GM21515 (cell line): ENCODE measurements at regions not wholly inside any gene's neighbourhood (a gene's known extent, or its start where the extent isn't known, plus 50 kb on each side); places are given as distances from the start of the nearest gene placed in this dataset.
"Not testable (repeated sequence)": the region's sequence is repeated elsewhere in the genome, so short reads cannot be mapped to it uniquely, and the experiment has no call there.

Experiments
- ATAC-seq: cut with Tn5 transposase; IDR thresholded peaks from one replicate; pipeline ENCODE4 v1.9.1; 2021; ENCODE audit not compliant: unreplicated experiment

- ATAC-seq: no peak
These were observed 154.2 kb upstream of the TSLP start for GRCh38 chr5:110917161-110917875.

DNA sequence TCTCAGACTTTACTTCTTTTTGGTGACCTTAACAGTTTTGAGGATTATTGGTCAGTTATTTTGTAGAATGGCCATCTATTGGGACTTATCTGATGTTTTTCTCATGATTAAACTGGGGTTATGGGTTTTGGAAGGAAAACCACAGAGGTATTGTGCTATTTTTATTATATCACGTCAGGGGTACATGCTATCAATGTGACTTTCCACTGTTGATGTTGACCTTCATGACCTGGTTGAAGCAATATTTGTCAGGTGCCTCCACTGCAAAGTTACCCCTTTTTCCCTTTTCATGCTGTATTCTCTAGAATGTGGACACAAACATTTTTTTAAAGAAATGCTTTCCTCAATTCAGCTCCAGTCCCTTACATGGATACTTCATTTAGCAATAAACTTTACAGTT is 152.8 kb upstream of the TSLP start:
- ATAC-seq: no peak

DNA sequence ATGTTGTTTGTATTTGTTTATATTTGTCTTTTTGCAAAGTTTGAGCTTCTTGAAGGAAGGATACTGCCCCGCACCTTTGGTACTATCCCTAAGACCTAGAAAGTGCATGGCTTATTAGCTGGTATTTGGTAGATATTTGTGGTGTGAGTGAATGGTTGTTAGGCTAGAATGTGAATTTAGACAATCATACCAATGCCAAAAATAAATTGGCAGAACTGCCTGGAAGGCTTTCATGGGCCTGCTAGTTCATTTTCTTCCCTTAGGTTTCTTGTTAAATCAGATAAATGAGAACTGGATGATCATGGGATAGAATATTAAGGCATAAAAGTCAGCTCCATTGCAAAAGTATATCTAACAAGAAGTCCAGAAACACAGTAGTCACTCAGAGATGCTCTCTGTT is 147.5 kb upstream of the TSLP start:
- no peak for ATAC-seq

DNA sequence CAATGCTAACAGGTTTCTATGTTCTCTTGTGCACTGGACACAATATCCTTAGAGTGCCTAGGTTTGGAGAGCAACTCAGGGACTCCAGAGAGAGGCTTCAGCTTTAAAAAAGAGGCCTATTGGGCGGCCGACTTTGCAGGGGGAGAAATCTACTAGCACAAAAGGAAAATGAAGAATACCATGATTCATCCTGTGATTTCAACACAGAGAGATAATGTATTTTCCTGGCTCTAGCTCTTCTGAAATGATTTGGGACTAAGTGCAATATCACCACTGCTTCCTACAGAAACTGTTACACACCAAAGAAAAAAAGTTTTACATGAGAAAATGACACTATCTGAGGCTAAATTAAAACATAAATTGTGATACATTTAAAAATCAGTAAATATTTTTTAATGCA is 146.1 kb upstream of the TSLP start:
- no peak for ATAC-seq

DNA sequence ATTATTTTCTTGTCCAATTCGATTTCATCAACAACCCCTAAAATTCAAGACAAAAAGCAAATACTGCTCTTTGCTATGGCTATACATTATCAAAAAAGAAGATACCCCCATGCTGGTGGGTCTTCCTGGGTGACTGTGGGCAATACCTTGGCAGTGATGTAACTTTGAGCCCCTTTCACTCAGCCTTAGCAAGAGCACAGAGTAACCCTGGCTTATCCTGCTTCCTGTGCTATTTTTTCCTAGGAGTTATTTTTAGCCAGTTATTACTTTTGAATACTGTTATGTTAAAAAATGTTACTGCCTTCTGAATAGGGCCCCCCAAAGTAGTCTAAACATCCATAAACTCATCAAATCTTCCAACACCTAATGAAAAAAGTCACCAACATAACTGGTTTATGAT is 145.6 kb upstream of the TSLP start:
- ATAC-seq: no peak

DNA sequence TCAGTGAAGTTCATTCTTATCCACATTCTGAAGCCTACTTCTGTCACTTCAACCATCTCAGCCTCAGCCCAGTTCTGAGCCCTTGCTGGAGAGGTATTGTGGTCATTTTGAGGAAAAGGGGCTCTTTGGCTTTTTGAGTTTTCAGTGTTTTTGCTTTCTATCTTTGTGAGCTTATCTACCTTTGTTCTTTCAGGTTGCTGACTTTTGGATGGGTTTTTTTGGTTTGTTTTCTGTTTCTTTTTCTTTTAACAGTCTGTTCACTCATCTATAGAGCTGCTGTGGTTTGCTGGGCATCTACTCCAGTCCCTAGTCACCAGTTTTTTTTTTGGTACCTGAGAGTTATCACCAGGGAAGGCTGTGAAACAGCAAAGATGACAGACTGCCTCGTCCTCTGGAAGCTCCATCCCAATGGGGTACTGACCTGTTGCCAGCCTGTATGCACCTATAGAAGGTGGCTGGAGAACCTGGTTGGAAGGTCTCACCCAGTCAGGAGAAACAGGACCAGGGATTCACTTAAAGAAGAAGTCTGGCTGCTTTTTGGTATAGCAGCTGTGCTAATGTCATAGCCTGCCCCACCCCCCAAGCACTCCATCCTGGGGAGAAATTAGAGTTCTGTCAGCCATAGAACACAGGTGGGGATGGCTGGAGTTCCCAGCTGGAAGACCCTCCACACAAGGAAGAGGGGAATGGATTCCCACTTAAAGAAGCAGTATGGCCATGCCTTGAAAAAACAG is 138.6 kb upstream of the TSLP start:
- ATAC-seq: no peak

DNA sequence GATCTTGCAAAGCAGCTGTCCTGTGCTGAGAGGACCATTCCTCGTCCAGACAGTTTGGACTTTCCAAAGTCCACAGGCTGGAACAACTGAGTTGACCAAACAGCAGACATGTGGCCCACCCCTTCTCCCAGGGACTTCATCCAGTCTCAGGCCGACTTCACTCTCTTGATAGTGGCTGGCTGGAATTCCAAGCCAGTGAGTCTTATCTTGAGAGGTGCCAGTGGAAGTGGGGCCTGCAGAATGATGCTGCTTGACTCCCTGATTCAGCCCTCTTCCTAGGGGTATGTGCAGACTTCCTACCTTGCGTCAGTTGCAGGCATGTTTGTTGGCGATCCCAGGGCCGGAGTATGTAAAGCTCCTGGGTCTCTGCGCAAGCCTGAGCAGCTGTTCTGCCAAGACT is 131.4 kb upstream of the TSLP start:
- no peak for ATAC-seq

- no peak for ATAC-seq
These were observed 125.6 kb upstream of the TSLP start for GRCh38 chr5:110945874-110946436.

DNA sequence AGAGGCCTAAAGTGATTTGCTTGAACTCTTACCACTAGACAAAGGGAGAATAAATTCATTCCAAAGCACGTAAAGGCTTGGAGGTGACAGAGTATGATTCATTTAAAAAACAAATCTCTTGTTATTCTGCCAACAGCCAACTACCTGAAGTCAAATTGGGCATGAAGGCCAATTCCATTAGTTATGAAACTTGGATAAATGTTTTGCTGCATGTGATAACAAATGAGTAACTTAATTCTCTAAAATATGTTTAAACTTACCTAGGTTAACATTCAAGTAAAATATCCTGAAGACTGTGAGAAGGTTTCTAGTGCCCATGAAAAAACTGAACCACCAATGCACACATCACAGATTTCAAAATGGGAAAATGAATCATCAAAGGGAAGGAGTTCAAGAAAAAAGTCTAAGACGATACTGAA is 120.1 kb upstream of the TSLP start:
- ATAC-seq: no peak

GRCh38 chr5:110956280-110956912 is 115.1 kb upstream of the TSLP start:
- ATAC-seq: no peak

DNA sequence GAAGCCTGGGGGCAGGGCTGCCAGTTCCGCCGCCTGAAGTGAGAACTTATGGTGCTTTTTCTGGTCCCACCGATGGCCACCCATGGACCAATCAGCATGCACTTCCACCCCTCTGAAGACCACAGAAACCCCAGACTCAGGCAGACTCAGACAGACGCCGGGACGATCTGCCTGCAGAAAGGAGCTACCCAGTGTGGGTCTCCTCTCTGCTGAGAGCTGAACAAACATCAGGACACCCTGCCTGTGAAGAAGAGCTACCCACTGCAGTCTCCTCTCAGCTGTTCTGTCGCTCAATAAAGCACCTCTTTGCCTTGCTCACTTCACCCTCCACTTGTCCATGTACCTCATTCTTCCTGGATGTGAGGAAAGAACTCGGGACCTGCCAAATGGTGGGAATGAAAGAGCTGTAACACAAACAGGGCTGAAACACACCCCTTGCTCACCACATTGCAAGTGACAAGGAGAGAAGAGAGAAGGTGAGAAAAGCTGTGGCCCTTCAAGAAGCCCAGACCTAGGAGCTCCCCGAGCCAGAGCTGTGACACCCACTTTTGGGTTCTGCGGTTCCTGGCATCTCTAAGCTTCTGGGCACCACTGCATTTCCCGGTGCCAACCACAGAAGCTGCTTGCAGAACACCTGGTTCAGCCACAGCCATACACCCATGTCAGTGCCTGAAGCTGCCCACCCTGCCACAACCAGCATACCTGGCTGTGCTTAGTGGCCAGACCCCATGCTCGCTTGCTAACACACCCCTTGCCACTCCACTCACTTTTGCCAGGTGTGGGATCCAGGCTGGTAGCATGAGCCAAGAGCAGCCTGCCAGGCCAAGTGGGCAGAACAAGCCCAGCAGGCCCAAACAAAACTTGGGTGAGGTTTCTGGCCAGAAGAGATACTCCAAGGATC is 114.3 kb upstream of the TSLP start:
- no peak for ATAC-seq

DNA sequence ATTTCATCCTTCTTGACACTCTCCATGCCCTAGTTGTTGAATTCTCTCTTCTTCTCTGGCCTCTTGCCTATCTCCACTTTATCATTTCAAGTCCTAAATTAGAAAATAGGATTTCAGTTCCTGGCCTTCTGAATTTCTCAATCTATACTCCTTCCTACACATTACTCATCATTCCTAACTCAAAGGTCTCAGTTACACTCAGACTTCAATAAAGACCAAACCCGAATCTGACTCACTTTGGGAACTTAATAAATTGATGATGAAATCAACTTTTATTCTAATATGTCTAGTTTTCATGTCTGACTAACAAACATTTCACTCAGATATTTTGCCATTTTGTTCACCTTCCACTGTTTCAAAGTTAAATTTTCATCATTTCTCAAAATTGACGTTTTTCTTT is 113.6 kb upstream of the TSLP start:
- no peak for ATAC-seq

- ATAC-seq: no peak
These were observed 108.0 kb upstream of the TSLP start for GRCh38 chr5:110963495-110963894.

GRCh38 chr5:110965773-110966581 is 105.5 kb upstream of the TSLP start:
- ATAC-seq: no peak

DNA sequence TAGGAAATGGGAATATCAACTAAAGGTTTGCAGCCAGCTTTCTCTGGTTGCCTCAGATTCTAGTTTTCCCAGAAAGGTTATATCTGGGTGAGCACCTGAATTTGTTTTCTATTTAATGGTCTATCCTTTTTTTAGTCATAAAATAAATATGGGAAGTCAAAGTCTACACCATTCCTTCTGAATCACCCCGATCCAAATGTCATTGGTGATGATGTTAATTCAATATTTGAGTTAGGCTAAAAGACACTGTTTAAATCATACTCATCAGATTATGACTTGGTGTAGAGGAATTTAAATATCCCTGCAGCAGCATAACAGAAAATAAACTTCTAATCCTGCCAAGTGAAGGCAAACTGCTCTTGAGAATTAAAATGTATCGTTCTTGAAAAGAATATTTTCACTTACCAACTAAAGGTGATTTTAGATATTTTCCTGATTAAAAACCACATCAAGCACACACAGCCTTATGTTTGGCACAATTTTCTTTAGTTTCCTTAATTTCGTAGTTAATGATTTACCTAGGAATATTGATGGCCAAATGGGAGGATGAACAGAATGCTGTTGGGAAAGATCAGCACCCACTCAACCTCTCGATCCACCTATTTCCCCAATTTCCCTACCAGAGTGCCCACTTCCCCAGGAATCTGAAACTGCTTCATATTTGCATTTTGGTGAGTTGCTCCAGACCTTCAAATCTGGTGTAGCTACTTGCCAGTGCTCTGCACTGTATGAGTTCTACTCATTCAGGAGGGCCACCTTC is 103.1 kb upstream of the TSLP start:
- ATAC-seq: no peak

DNA sequence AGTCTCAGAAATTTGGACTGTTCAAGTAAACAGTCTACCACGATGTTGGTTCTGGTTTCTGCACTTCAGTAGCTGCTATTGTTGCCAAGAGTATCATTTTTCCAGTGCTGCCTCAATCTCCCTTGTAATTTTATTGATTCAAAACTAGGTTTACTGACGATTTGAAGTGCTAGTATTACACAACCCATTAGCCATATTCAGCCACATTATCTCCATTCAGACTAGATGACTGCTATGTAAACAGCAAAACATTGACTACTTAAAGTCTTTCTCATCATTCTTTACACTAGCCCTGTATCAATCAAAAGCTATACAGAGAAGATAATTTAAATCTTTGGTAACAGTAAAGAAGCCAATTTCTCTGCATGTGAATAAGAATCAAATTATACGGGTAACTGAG is 102.0 kb upstream of the TSLP start:
- ATAC-seq: no peak

DNA sequence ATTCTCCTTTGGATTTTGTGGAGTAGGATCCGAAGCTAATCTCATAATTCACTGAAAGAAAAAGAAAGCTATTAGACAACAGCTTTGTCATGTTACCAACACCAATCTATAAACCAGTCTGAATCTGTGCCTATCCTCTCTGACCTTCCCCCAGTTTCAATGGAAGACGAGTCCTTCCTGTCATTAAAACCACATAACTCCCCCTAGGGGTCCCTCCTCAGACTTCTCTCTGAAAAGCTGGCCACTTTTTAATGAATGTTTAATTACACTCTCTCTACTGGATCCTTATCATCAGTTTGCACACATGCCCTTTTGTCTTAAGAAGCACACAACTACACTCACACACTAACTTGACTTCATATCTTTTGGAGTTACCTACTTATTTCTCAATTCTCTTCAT is 98.0 kb upstream of the TSLP start:
- no peak for ATAC-seq

- no peak for ATAC-seq
These were observed 93.6 kb upstream of the TSLP start for GRCh38 chr5:110977915-110978314.

- ATAC-seq: not testable (repeated sequence)
These were observed 85.6 kb upstream of the TSLP start for GRCh38 chr5:110985882-110986281.
